WTC11 (cell line): ENCODE measurements at regions not wholly inside any gene's neighbourhood (a gene's known extent, or its start where the extent isn't known, plus 50 kb on each side); places are given as distances from the start of the nearest gene placed in this dataset.

ENCODE experiments used
- ATAC-seq: fragments of 200-7000 bp; cut with Tn5 transposase; 2 replicates; pipeline ENCODE4 v1.10.0; 2021; ENCODE audit warnings: mild to moderate bottlenecking, moderate library complexity
- CTCF ChIA-PET: fragments of 300-600 bp; sonication (Branson Sonifier 250); formaldehyde crosslinking; loops from one replicate; lab custom pipeline; 2021; ENCODE audit warnings: antibody characterized with exemption; lab: Charles Lee
- POLR2A ChIA-PET: fragments of 350-600 bp; sonication (Branson Sonifier 250); formaldehyde crosslinking; loops from one replicate; lab custom pipeline; 2021; ENCODE audit warnings: antibody characterized with exemption; lab: Charles Lee
- DNase-seq: peaks from one replicate; pipeline ENCODE4 v3.0.0; 2021; ENCODE audit warnings: low spot score
- H3K27ac Mint-ChIP-seq: 2 replicates; pipeline ENCODE4 v1.8.0; 2021; ENCODE audit warnings: mixed read lengths
- H3K27me3 Mint-ChIP-seq: 2 replicates; pipeline ENCODE4 v1.8.0; 2021; ENCODE audit warnings: low read depth, mild to moderate bottlenecking, moderate library complexity, mixed read lengths
- H3K36me3 Mint-ChIP-seq: 2 replicates; pipeline ENCODE4 v1.8.0; 2021; ENCODE audit warnings: mixed read lengths
- H3K4me1 Mint-ChIP-seq: 2 replicates; pipeline ENCODE4 v1.8.0; 2022; ENCODE audit warnings: mixed read lengths
- H3K4me3 Mint-ChIP-seq: 2 replicates; pipeline ENCODE4 v1.8.0; 2021; ENCODE audit warnings: mild to moderate bottlenecking, moderate library complexity, mixed read lengths
- H3K9me3 Mint-ChIP-seq: 2 replicates; pipeline ENCODE4 v1.8.0; 2021; ENCODE audit warnings: mixed read lengths
- AR ChIP-seq: fragments of 250-450 bp; sonication (Bioruptor Pico); IDR thresholded peaks from 2 replicates; pipeline ENCODE4 v1.9.0; 2021; ENCODE audit warnings: mild to moderate bottlenecking
- ARID4B ChIP-seq: sonication (generic); formaldehyde crosslinking; IDR thresholded peaks from 2 replicates; pipeline ENCODE4 v1.8.0; 2023; ENCODE audit warnings: missing genetic modification reagents, mild to moderate bottlenecking, borderline replicate concordance
- EMX1 ChIP-seq: fragments of 250-450 bp; sonication (Bioruptor Pico); IDR thresholded peaks from 2 replicates; pipeline ENCODE4 v1.8.0; 2021; ENCODE audit warnings: mild to moderate bottlenecking
- ERG ChIP-seq: fragments of 250-450 bp; sonication (Bioruptor Pico); IDR thresholded peaks from 2 replicates; pipeline ENCODE4 v1.8.0; 2021; ENCODE audit warnings: mild to moderate bottlenecking
- HMGXB4 ChIP-seq: sonication (generic); formaldehyde crosslinking; IDR thresholded peaks from 2 replicates; pipeline ENCODE4 v1.8.1; 2023; ENCODE audit warnings: mild to moderate bottlenecking, moderate library complexity, missing genetic modification reagents
- IRF2 ChIP-seq: sonication (generic); formaldehyde crosslinking; IDR thresholded peaks from 2 replicates; pipeline ENCODE4 v1.8.0; 2022; ENCODE audit warnings: low read depth, missing genetic modification reagents, borderline replicate concordance
- RELA ChIP-seq: sonication (generic); formaldehyde crosslinking; IDR thresholded peaks from 2 replicates; pipeline ENCODE4 v1.8.1; 2022; ENCODE audit warnings: missing genetic modification reagents, mild to moderate bottlenecking, borderline replicate concordance
- TP53 ChIP-seq: sonication (generic); formaldehyde crosslinking; IDR thresholded peaks from 2 replicates; pipeline ENCODE4 v1.8.1; 2023; ENCODE audit warnings: mild to moderate bottlenecking, missing genetic modification reagents
- ZNF138 ChIP-seq: sonication (generic); formaldehyde crosslinking; conservative IDR thresholded peaks from 2 replicates; pipeline ENCODE4 v1.8.1; 2022; ENCODE audit warnings: mild to moderate bottlenecking, moderate library complexity, missing genetic modification reagents
- ZNF423 ChIP-seq: fragments of 250-450 bp; sonication (Bioruptor Pico); IDR thresholded peaks from 2 replicates; pipeline ENCODE4 v2.1.2; 2022; ENCODE audit warnings: mild to moderate bottlenecking, moderate library complexity

GRCh38 chr4:153075836-153076518, 128.3 kb upstream of the TRIM2 start (continued):
- TF ChIP-seq AR (CRISPR knock-in tag) (no peak), ARID4B (CRISPR knock-in tag) (no peak), HMGXB4 (no peak)

- Mint-ChIP-seq H3K9me3 (no peaks in the 10 kb centered on the region), H3K27ac (no peak overlapping the region), H3K27me3 (no peaks in the 10 kb centered on the region; the same call in 1 of the 2 replicates), H3K4me1 (peaks cover 24% of the 10 kb centered on the region), H3K4me3 (no peak overlapping the region), H3K36me3 (0 out of 2 replicates have a peak, but pooled peaks cover 2% of the 10 kb centered on the region)
- ChIA-PET POLR2A (no interaction called here), CTCF (no interaction called here)
- ATAC-seq (no peak), DNase-seq (no peak)
- TF ChIP-seq ZNF138 (no peak), TP53 (no peak), RELA (CRISPR knock-in tag) (no peak), EMX1 (CRISPR knock-in tag) (no peak), IRF2 (CRISPR knock-in tag) (no peak), ERG (CRISPR knock-in tag) (no peak)
These were observed 127.4 kb upstream of the TRIM2 start for GRCh38 chr4:153076861-153077260.

- ChIA-PET CTCF (interaction anchor here (0.6 kb wide), 1 partner anchor 63 kb away, joined by 3 read pairs; no protein-coding TSS in a partner anchor), POLR2A (no interaction called here)
- no peak overlapping the region for H3K27ac Mint-ChIP-seq
- no peaks in the 10 kb centered on the region for H3K36me3 Mint-ChIP-seq
- no peaks in the 10 kb centered on the region for H3K9me3 Mint-ChIP-seq
- DNase-seq: no peak
- ATAC-seq: no peak
- H3K4me3 Mint-ChIP-seq: no peak overlapping the region
- H3K4me1 Mint-ChIP-seq: peaks cover 44% of the 10 kb centered on the region
- TF ChIP-seq ZNF423 (CRISPR knock-in tag): no peak
- peaks cover 11% of the 10 kb centered on the region; the same call in 1 of the 2 replicates for H3K27me3 Mint-ChIP-seq
These were observed 124.3 kb upstream of the TRIM2 start for GRCh38 chr4:153079857-153080391.
